ENCODE measurements at regions not wholly inside any gene's neighbourhood (a gene's known extent, or its start where the extent isn't known, plus 50 kb on each side); places are given as distances from the start of the nearest gene placed in this dataset.

DNA sequence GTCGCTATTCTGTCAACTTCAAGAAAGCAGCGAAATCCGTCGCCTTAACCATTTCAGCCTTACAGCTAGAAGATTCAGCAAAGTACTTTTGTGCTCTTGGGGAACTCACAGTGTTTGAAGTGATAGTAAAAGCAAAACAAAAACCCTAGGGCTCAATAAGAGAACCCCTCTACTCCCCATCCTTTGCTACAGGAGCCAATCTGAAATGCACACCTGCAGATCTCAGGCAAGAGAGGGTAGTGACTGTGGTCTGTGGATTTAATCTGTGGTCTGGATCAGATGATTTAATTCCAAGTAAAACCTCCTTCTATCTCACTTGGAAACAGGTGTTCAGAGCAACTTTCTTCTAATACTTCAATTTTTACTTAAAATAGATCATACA, 422.9 kb upstream of the OR4E1 start:
- H3K4me3 ChIP-seq (replicated peaks; ENCODE audit: insufficient read depth, low read length): no peak overlapping the region
- no peak overlapping the region for H3K27ac ChIP-seq (replicated peaks)
- DNase-seq (ENCODE audit: low read depth in 1 of 2, low spot score in 1 of 2): no peak
- TF ChIP-seq POLR2AphosphoS5 (IDR thresholded peaks at IDR 0.05; ENCODE audit: low read depth) (no peak), GABPA (IDR thresholded peaks at IDR 0.05; ENCODE audit: low read depth) (no peak), SPI1 (IDR thresholded peaks at IDR 0.05; ENCODE audit: borderline replicate concordance, low read depth) (no peak)
- TF ChIP-seq, protein P1, sequence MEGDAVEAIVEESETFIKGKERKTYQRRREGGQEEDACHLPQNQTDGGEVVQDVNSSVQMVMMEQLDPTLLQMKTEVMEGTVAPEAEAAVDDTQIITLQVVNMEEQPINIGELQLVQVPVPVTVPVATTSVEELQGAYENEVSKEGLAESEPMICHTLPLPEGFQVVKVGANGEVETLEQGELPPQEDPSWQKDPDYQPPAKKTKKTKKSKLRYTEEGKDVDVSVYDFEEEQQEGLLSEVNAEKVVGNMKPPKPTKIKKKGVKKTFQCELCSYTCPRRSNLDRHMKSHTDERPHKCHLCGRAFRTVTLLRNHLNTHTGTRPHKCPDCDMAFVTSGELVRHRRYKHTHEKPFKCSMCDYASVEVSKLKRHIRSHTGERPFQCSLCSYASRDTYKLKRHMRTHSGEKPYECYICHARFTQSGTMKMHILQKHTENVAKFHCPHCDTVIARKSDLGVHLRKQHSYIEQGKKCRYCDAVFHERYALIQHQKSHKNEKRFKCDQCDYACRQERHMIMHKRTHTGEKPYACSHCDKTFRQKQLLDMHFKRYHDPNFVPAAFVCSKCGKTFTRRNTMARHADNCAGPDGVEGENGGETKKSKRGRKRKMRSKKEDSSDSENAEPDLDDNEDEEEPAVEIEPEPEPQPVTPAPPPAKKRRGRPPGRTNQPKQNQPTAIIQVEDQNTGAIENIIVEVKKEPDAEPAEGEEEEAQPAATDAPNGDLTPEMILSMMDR (IDR thresholded peaks at IDR 0.05; ENCODE audit: insufficient read depth, low read length): no peak
- TF ChIP-seq, protein P2, sequence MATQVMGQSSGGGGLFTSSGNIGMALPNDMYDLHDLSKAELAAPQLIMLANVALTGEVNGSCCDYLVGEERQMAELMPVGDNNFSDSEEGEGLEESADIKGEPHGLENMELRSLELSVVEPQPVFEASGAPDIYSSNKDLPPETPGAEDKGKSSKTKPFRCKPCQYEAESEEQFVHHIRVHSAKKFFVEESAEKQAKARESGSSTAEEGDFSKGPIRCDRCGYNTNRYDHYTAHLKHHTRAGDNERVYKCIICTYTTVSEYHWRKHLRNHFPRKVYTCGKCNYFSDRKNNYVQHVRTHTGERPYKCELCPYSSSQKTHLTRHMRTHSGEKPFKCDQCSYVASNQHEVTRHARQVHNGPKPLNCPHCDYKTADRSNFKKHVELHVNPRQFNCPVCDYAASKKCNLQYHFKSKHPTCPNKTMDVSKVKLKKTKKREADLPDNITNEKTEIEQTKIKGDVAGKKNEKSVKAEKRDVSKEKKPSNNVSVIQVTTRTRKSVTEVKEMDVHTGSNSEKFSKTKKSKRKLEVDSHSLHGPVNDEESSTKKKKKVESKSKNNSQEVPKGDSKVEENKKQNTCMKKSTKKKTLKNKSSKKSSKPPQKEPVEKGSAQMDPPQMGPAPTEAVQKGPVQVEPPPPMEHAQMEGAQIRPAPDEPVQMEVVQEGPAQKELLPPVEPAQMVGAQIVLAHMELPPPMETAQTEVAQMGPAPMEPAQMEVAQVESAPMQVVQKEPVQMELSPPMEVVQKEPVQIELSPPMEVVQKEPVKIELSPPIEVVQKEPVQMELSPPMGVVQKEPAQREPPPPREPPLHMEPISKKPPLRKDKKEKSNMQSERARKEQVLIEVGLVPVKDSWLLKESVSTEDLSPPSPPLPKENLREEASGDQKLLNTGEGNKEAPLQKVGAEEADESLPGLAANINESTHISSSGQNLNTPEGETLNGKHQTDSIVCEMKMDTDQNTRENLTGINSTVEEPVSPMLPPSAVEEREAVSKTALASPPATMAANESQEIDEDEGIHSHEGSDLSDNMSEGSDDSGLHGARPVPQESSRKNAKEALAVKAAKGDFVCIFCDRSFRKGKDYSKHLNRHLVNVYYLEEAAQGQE (IDR thresholded peaks at IDR 0.05; ENCODE audit: insufficient replicate concordance, low read depth): no peak
- no peaks in the 10 kb centered on the region for H3K27me3 ChIP-seq (ENCODE audit: insufficient read depth, poor library complexity, severe bottlenecking)

DNA sequence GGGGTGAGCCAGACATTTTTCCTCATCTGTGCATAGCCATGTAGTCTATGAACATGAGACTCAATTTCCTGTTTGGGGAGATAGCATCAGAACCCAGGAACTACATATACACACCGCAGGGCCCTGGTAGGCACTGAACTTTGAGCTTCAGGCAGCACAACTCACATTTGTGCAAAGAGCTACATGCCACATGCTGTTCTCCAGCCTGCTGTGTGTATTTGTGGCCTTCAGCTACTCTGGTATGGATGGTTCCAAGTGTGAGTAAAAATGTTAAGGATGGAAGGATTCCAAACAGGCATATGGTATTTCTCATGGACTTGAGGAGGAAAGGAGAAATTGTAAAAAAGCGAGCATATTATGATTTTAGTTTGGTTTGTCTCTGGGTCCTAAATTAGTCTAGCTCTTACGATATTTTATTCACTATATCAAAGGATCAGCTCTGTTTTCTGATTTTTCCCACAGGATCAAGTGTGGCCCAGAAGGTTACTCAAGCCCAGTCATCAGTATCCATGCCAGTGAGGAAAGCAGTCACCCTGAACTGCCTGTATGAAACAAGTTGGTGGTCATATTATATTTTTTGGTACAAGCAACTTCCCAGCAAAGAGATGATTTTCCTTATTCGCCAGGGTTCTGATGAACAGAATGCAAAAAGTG, 422.4 kb upstream of the OR4E1 start:
- no peak for TF ChIP-seq GABPA (IDR thresholded peaks at IDR 0.05; ENCODE audit: low read depth)
- TF ChIP-seq SPI1 (IDR thresholded peaks at IDR 0.05; ENCODE audit: borderline replicate concordance, low read depth): no peak
- no peak for TF ChIP-seq POLR2AphosphoS5 (IDR thresholded peaks at IDR 0.05; ENCODE audit: low read depth)
- TF ChIP-seq, protein P1 (IDR thresholded peaks at IDR 0.05; ENCODE audit: insufficient read depth, low read length): no peak
- TF ChIP-seq, protein P2 (IDR thresholded peaks at IDR 0.05; ENCODE audit: insufficient replicate concordance, low read depth): no peak
- Histone ChIP-seq H3K4me3 (replicated peaks; ENCODE audit: insufficient read depth, low read length) (no peak overlapping the region), H3K27ac (replicated peaks) (no peak overlapping the region), H3K27me3 (ENCODE audit: insufficient read depth, poor library complexity, severe bottlenecking) (no peaks in the 10 kb centered on the region)
- no peak for DNase-seq (ENCODE audit: low read depth in 1 of 2, low spot score in 1 of 2)

- Histone ChIP-seq H3K27me3 (ENCODE audit: insufficient read depth, poor library complexity, severe bottlenecking) (no peaks in the 10 kb centered on the region), H3K27ac (replicated peaks) (no peak overlapping the region), H3K4me3 (replicated peaks; ENCODE audit: insufficient read depth, low read length) (no peak overlapping the region)
- TF ChIP-seq POLR2AphosphoS5 (IDR thresholded peaks at IDR 0.05; ENCODE audit: low read depth) (no peak), GABPA (IDR thresholded peaks at IDR 0.05; ENCODE audit: low read depth) (no peak), SPI1 (IDR thresholded peaks at IDR 0.05; ENCODE audit: borderline replicate concordance, low read depth) (no peak)
- TF ChIP-seq, protein P2 (IDR thresholded peaks at IDR 0.05; ENCODE audit: insufficient replicate concordance, low read depth): no peak
- TF ChIP-seq, protein P1 (IDR thresholded peaks at IDR 0.05; ENCODE audit: insufficient read depth, low read length): no peak
- DNase-seq (ENCODE audit: low read depth in 1 of 2, low spot score in 1 of 2): no peak
Measured at GRCh38 chr14:22089940-22090339, 416.3 kb upstream of the OR4E1 start.
